H9 (cell line): ENCODE measurements at regions not wholly inside any gene's neighbourhood (a gene's known extent, or its start where the extent isn't known, plus 50 kb on each side); places are given as distances from the start of the nearest gene placed in this dataset.

Source experiments
- DNase-seq: peaks from one replicate; pipeline ENCODE4 v3.0.0-alpha.2; 2017
- H2AFZ ChIP-seq: one replicate; pipeline ENCODE4 v1.6.1; 2013; ENCODE audit warnings: mild to moderate bottlenecking, low read length, control low read depth, moderate library complexity
- H2AK5ac ChIP-seq: 2 replicates; pipeline ENCODE4 v1.6.1; 2013; ENCODE audit warnings: low read length, control low read depth, mixed read lengths; ENCODE audit not compliant: insufficient read length
- H2BK120ac ChIP-seq: one replicate; pipeline ENCODE4 v1.6.1; 2013; ENCODE audit warnings: low read depth, mild to moderate bottlenecking, low read length, control low read depth, inconsistent platforms; ENCODE audit not compliant: poor library complexity, severe bottlenecking
- H2BK12ac ChIP-seq: 2 replicates; pipeline ENCODE4 v1.6.1; 2013; ENCODE audit warnings: low read length, control low read depth, mixed read lengths, low read depth; ENCODE audit not compliant: insufficient read length
- H2BK15ac ChIP-seq: 2 replicates; pipeline ENCODE4 v1.6.1; 2013; ENCODE audit warnings: low read depth, low read length, control low read depth
- H2BK20ac ChIP-seq: one replicate; pipeline ENCODE4 v1.6.1; 2013; ENCODE audit warnings: low read depth, mild to moderate bottlenecking, low read length, control low read depth, inconsistent platforms; ENCODE audit not compliant: poor library complexity, severe bottlenecking
- H2BK5ac ChIP-seq: 2 replicates; pipeline ENCODE4 v1.6.1; 2013; ENCODE audit warnings: low read length, control low read depth, mixed read lengths; ENCODE audit not compliant: insufficient read length
- H3K14ac ChIP-seq: 2 replicates; pipeline ENCODE4 v1.6.1; 2013; ENCODE audit warnings: low read length, control low read depth; ENCODE audit not compliant: insufficient read depth
- H3K18ac ChIP-seq: 2 replicates; pipeline ENCODE4 v1.6.1; 2013; ENCODE audit warnings: low read depth, mild to moderate bottlenecking, mixed read lengths, low read length, control low read depth; ENCODE audit not compliant: insufficient read length
- H3K23ac ChIP-seq: 2 replicates; pipeline ENCODE4 v1.6.1; 2013; ENCODE audit warnings: low read length, control low read depth, mixed read lengths, low read depth; ENCODE audit not compliant: insufficient read length
- H3K23me2 ChIP-seq: 2 replicates; pipeline ENCODE4 v1.6.1; 2013; ENCODE audit warnings: low read depth, mild to moderate bottlenecking, mixed read lengths, low read length, control low read depth; ENCODE audit not compliant: insufficient read length, poor library complexity, severe bottlenecking
- H3K27ac ChIP-seq: 2 replicates; pipeline ENCODE4 v1.5.1; 2013; ENCODE audit warnings: low read length, control low read depth, mixed read lengths, low read depth; ENCODE audit not compliant: insufficient read length
- H3K27me3 ChIP-seq: 2 replicates; pipeline ENCODE4 v1.6.1; 2013; ENCODE audit warnings: low read length, control low read depth, inconsistent platforms; ENCODE audit not compliant: insufficient read depth
- H3K4ac ChIP-seq: 2 replicates; pipeline ENCODE4 v1.6.1; 2013; ENCODE audit warnings: low read depth, mild to moderate bottlenecking, control low read depth, inconsistent platforms, low read length, moderate library complexity
- H3K4me1 ChIP-seq: 2 replicates; pipeline ENCODE4 v1.6.1; 2013; ENCODE audit warnings: low read length, control low read depth, inconsistent platforms; ENCODE audit not compliant: insufficient read depth
- H3K4me2 ChIP-seq: 2 replicates; pipeline ENCODE4 v1.6.1; 2013; ENCODE audit warnings: low read length, control low read depth, mixed read lengths; ENCODE audit not compliant: insufficient read length, insufficient read depth
- H3K56ac ChIP-seq: 2 replicates; pipeline ENCODE4 v1.6.1; 2013; ENCODE audit warnings: low read depth, mild to moderate bottlenecking, mixed read lengths, low read length, control low read depth; ENCODE audit not compliant: insufficient read length
- H3K79me1 ChIP-seq: 2 replicates; pipeline ENCODE4 v1.6.1; 2013; ENCODE audit warnings: low read depth, mild to moderate bottlenecking, moderate library complexity, low read length, control low read depth, inconsistent platforms; ENCODE audit not compliant: insufficient read depth, poor library complexity, severe bottlenecking
- H3K79me2 ChIP-seq: 2 replicates; pipeline ENCODE4 v1.6.1; 2013; ENCODE audit warnings: low read length, control low read depth, inconsistent platforms; ENCODE audit not compliant: insufficient read depth
- H3K9ac ChIP-seq: 2 replicates; pipeline ENCODE4 v1.6.1; 2013; ENCODE audit warnings: low read length, control low read depth, mixed read lengths; ENCODE audit not compliant: insufficient read length; ENCODE audit errors: extremely low read depth
- H3K9me3 ChIP-seq: one replicate; pipeline ENCODE4 v1.6.1; 2013; ENCODE audit warnings: low read depth, low read length, inconsistent platforms; ENCODE audit not compliant: control insufficient read depth
- H3T11ph ChIP-seq: one replicate; pipeline ENCODE4 v1.6.1; 2013; ENCODE audit warnings: mild to moderate bottlenecking, low read length, control low read depth, inconsistent platforms
- H4K20me1 ChIP-seq: one replicate; pipeline ENCODE4 v1.6.1; 2013; ENCODE audit not compliant: control insufficient read depth, insufficient read length, insufficient read depth
- H4K5ac ChIP-seq: 2 replicates; pipeline ENCODE4 v1.6.1; 2013; ENCODE audit warnings: low read depth, mild to moderate bottlenecking, mixed read lengths, low read length, control low read depth; ENCODE audit not compliant: insufficient read length
- H4K8ac ChIP-seq: replicated peaks from 2 replicates; pipeline ENCODE4 v1.6.1; 2013; ENCODE audit warnings: low read length, control low read depth, mixed read lengths, low read depth; ENCODE audit not compliant: insufficient read length
- H4K91ac ChIP-seq: 2 replicates; pipeline ENCODE4 v1.6.1; 2013; ENCODE audit warnings: low read depth, mild to moderate bottlenecking, moderate library complexity, mixed read lengths, low read length, control low read depth; ENCODE audit not compliant: insufficient read length
- H3K27ac Mint-ChIP-seq, 3 experiments: 2 replicates in 2 of 3; 3 replicates in 1 of 3; pipeline ENCODE4 v1.8.0; 2020 to 2021; ENCODE audit warnings: mixed read lengths in 3 of 3, mild to moderate bottlenecking in 1 of 3, moderate library complexity in 1 of 3
- H3K27me3 Mint-ChIP-seq: 2 replicates; pipeline ENCODE4 v1.8.0; 2021; ENCODE audit warnings: low read depth, mild to moderate bottlenecking, moderate library complexity, mixed read lengths
- H3K36me3 Mint-ChIP-seq, 3 experiments: 2 replicates in 2 of 3; 3 replicates in 1 of 3; pipeline ENCODE4 v1.8.0; 2020 to 2021; ENCODE audit warnings: low read depth in 3 of 3, mixed read lengths in 3 of 3; ENCODE audit not compliant: insufficient read depth in 1 of 3
- H3K4me1 Mint-ChIP-seq, 2 experiments: 2 replicates each; pipeline ENCODE4 v1.8.0; 2020; ENCODE audit warnings: mixed read lengths in 2 of 2
- H3K4me3 Mint-ChIP-seq, 2 experiments: 2 replicates in 1 of 2; 3 replicates in 1 of 2; pipeline ENCODE4 v1.8.0; 2020 to 2021; ENCODE audit warnings: mild to moderate bottlenecking in 2 of 2, mixed read lengths in 2 of 2, moderate library complexity in 1 of 2
- H3K9me3 Mint-ChIP-seq, 2 experiments: 2 replicates in 1 of 2; 3 replicates in 1 of 2; pipeline ENCODE4 v1.8.0; 2020; ENCODE audit warnings: mild to moderate bottlenecking in 2 of 2, mixed read lengths in 2 of 2, moderate library complexity in 1 of 2
- CTCF ChIP-seq: fragments of 200-600 bp; sonication (generic); conservative IDR thresholded peaks from 3 replicates; pipeline ENCODE4 v1.8.0; 2021; ENCODE audit warnings: antibody characterized with exemption, mild to moderate bottlenecking

- no peak overlapping the region for H3K18ac ChIP-seq
- H3K27me3 Mint-ChIP-seq: peaks cover 1% of the 10 kb centered on the region; the same call in 1 of the 2 replicates
- no peak overlapping the region for H3K14ac ChIP-seq
- H4K5ac ChIP-seq: no peak overlapping the region
- H2BK20ac ChIP-seq: no peak overlapping the region
- no peak overlapping the region for H3K56ac ChIP-seq
- H3K23ac ChIP-seq: no peak overlapping the region
- H2BK5ac ChIP-seq: no peak overlapping the region
- H2BK15ac ChIP-seq: no peak overlapping the region
- H3K4me3 Mint-ChIP-seq: no peak overlapping the region
- no peak overlapping the region for H3K9ac ChIP-seq
- peaks cover 16 to 60% of the 10 kb centered on the region in 2 experiments; a peak in 4 of 5 replicates for H3K9me3 Mint-ChIP-seq
- H3K9me3 ChIP-seq: no peaks in the 10 kb centered on the region
- H3K4ac ChIP-seq: no peak overlapping the region
- no peak overlapping the region for H4K91ac ChIP-seq
- no peaks in the 10 kb centered on the region for H3K27me3 ChIP-seq
- H3K27ac Mint-ChIP-seq: no peak overlapping the region
- no peak overlapping the region for H2BK12ac ChIP-seq
- peaks cover 7% of the 10 kb centered on the region; the same call in 1 of the 2 replicates for H3K4me1 ChIP-seq
- no peak overlapping the region for H3K4me2 ChIP-seq
- H3K4me1 Mint-ChIP-seq: peaks cover 21 to 34% of the 10 kb centered on the region in 2 experiments
- H3K79me2 ChIP-seq: no peaks in the 10 kb centered on the region
- H3K27ac ChIP-seq: no peak overlapping the region
- peaks cover 12 to 30% (median 17%) of the 10 kb centered on the region in 3 experiments for H3K36me3 Mint-ChIP-seq
- no peak overlapping the region for H2AK5ac ChIP-seq
- H4K20me1 ChIP-seq: no peaks in the 10 kb centered on the region
- H2BK120ac ChIP-seq: no peak overlapping the region
- no peak for DNase-seq
- no peak overlapping the region for H2AFZ ChIP-seq
- H3T11ph ChIP-seq: no peak overlapping the region
- H3K79me1 ChIP-seq: no peaks in the 10 kb centered on the region
- TF ChIP-seq CTCF: no peak
- H4K8ac ChIP-seq: no peak overlapping the region
- no peaks in the 10 kb centered on the region for H3K23me2 ChIP-seq
Observed at GRCh38 chrX:42952621-42953020, 174.7 kb upstream of the PPP1R2C start.
